DND-41 (cell line): ENCODE measurements at regions not wholly inside any gene's neighbourhood (a gene's known extent, or its start where the extent isn't known, plus 50 kb on each side); places are given as distances from the start of the nearest gene placed in this dataset.

Experiments
- ATAC-seq: fragments of 200-7000 bp; cut with Tn5 transposase; 3 replicates; pipeline ENCODE4 v1.9.1; 2021; ENCODE audit warnings: low read depth; ENCODE audit not compliant: insufficient read depth
- DNase-seq: peaks from one replicate; pipeline ENCODE4 v3.0.0-alpha.2; 2020
- H2AFZ ChIP-seq: 2 replicates; pipeline ENCODE4 v1.6.0; 2012; ENCODE audit warnings: low read depth, low read length
- H3K27ac ChIP-seq: 2 replicates; pipeline ENCODE4 v1.5.1; 2012; ENCODE audit warnings: low read length, inconsistent platforms
- H3K27me3 ChIP-seq: fragments of 200-600 bp; sonication (generic); 2 replicates; pipeline ENCODE4 v1.6.0; 2012; ENCODE audit warnings: low read length, mild to moderate bottlenecking, inconsistent platforms; ENCODE audit not compliant: insufficient read depth, poor library complexity
- H3K36me3 ChIP-seq: 2 replicates; pipeline ENCODE4 v1.5.1; 2012; ENCODE audit warnings: low read length, inconsistent platforms; ENCODE audit not compliant: insufficient read depth
- H3K4me1 ChIP-seq: 2 replicates; pipeline ENCODE4 v1.5.1; 2012; ENCODE audit warnings: mild to moderate bottlenecking, low read length; ENCODE audit not compliant: insufficient read depth
- H3K4me2 ChIP-seq: 2 replicates; pipeline ENCODE4 v1.6.0; 2012; ENCODE audit warnings: mild to moderate bottlenecking, moderate library complexity, low read length, inconsistent platforms; ENCODE audit not compliant: insufficient read depth
- H3K4me3 ChIP-seq, 2 experiments: fragments of 200-600 bp in 1 of 2; shearing (Covaris generic) in 1 of 2; 2 replicates each; pipeline ENCODE4 v1.5.1; 2012 to 2016; ENCODE audit warnings: inconsistent platforms in 2 of 2, low read length in 2 of 2, mild to moderate bottlenecking in 2 of 2, low read depth in 1 of 2, moderate library complexity in 1 of 2
- H3K79me2 ChIP-seq: 2 replicates; pipeline ENCODE4 v1.6.0; 2012; ENCODE audit warnings: low read length, inconsistent platforms; ENCODE audit not compliant: insufficient read depth
- H3K9ac ChIP-seq: 2 replicates; pipeline ENCODE4 v1.6.0; 2012; ENCODE audit warnings: low read depth, mild to moderate bottlenecking, inconsistent platforms, low read length, moderate library complexity
- H3K9me3 ChIP-seq: 2 replicates; pipeline ENCODE4 v1.5.1; 2012; ENCODE audit warnings: low read length, moderate library complexity, mild to moderate bottlenecking, inconsistent platforms; ENCODE audit not compliant: insufficient read depth, severe bottlenecking
- H4K20me1 ChIP-seq: 2 replicates; pipeline ENCODE4 v1.6.0; 2012; ENCODE audit warnings: low read length; ENCODE audit not compliant: insufficient read depth
- EZH2 ChIP-seq: IDR thresholded peaks from 3 replicates; pipeline ENCODE4 v1.6.1; 2012; ENCODE audit warnings: borderline replicate concordance, low read depth, mild to moderate bottlenecking, moderate library complexity, low read length, inconsistent platforms; ENCODE audit not compliant: severe bottlenecking
- TF ChIP-seq, protein P1 (sequence below): IDR thresholded peaks from 2 replicates; pipeline ENCODE4 v1.5.1; 2012; ENCODE audit warnings: borderline replicate concordance, low read length, moderate library complexity, mild to moderate bottlenecking; ENCODE audit not compliant: poor library complexity, severe bottlenecking; ENCODE audit errors: extremely low read depth

DNA sequence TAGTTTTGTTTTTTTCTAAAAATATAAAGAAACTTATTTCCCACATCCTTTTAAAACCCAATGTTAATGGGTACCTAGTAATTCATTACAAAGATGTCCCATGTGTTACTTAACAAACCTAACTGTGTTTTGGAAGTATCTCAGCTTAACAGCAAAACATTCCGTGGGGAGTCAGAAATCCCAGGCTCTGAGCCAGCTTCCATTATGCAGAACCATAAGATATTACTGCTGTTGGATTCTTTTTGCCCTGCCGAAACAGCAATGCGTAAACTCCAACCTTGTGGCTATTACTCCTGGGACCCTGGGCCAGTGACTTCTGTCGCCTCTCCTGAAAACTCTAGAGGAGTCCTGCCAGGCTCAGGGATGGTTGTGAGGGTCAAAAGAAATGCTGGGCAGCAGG lies 174.1 kb downstream of the UXS1 start:
- Histone ChIP-seq H3K27ac (no peak overlapping the region), H3K79me2 (no peaks in the 10 kb centered on the region), H4K20me1 (no peaks in the 10 kb centered on the region), H3K9ac (no peak overlapping the region), H3K4me1 (no peaks in the 10 kb centered on the region), H3K36me3 (no peaks in the 10 kb centered on the region), H2AFZ (no peak overlapping the region), H3K4me2 (no peak overlapping the region), H3K4me3 (no peak overlapping the region), H3K27me3 (no peaks in the 10 kb centered on the region), H3K9me3 (no peaks in the 10 kb centered on the region)
- TF ChIP-seq, protein P1, sequence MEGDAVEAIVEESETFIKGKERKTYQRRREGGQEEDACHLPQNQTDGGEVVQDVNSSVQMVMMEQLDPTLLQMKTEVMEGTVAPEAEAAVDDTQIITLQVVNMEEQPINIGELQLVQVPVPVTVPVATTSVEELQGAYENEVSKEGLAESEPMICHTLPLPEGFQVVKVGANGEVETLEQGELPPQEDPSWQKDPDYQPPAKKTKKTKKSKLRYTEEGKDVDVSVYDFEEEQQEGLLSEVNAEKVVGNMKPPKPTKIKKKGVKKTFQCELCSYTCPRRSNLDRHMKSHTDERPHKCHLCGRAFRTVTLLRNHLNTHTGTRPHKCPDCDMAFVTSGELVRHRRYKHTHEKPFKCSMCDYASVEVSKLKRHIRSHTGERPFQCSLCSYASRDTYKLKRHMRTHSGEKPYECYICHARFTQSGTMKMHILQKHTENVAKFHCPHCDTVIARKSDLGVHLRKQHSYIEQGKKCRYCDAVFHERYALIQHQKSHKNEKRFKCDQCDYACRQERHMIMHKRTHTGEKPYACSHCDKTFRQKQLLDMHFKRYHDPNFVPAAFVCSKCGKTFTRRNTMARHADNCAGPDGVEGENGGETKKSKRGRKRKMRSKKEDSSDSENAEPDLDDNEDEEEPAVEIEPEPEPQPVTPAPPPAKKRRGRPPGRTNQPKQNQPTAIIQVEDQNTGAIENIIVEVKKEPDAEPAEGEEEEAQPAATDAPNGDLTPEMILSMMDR: no peak
- no peak for TF ChIP-seq EZH2
- DNase-seq (no peak), ATAC-seq (no peak)

DNA sequence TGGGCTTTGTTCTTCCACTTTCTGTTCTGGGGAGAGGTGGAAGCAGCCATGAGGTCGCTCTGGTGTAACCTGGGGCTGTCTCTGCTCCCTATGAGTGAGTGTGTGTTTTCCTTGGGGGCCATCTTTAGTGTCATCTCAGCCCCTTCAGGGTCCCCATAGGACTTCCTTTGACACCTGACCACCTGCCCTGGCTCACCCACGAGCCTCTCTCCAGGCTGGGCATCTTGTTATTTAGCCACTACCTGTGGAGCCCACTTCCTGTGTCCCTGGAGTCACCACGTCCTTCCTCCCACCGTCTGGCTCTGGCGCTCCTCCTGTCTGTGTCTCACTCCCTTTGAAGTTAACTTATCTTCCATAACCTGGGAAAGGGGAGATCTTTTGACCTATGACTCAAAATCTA lies 176.0 kb downstream of the UXS1 start:
- no peak overlapping the region for H2AFZ ChIP-seq
- ATAC-seq (peak; percentile 53), DNase-seq (no peak)
- no peak overlapping the region for H3K4me2 ChIP-seq
- no peaks in the 10 kb centered on the region for H3K27me3 ChIP-seq
- TF ChIP-seq, protein P1: no peak
- TF ChIP-seq EZH2: no peak
- H3K9me3 ChIP-seq: no peaks in the 10 kb centered on the region
- no peaks in the 10 kb centered on the region for H3K36me3 ChIP-seq
- no peak overlapping the region for H3K4me3 ChIP-seq
- H3K79me2 ChIP-seq: no peaks in the 10 kb centered on the region
- no peaks in the 10 kb centered on the region for H4K20me1 ChIP-seq
- no peak overlapping the region for H3K9ac ChIP-seq
- H3K4me1 ChIP-seq: no peaks in the 10 kb centered on the region
- H3K27ac ChIP-seq: no peak overlapping the region

DNA sequence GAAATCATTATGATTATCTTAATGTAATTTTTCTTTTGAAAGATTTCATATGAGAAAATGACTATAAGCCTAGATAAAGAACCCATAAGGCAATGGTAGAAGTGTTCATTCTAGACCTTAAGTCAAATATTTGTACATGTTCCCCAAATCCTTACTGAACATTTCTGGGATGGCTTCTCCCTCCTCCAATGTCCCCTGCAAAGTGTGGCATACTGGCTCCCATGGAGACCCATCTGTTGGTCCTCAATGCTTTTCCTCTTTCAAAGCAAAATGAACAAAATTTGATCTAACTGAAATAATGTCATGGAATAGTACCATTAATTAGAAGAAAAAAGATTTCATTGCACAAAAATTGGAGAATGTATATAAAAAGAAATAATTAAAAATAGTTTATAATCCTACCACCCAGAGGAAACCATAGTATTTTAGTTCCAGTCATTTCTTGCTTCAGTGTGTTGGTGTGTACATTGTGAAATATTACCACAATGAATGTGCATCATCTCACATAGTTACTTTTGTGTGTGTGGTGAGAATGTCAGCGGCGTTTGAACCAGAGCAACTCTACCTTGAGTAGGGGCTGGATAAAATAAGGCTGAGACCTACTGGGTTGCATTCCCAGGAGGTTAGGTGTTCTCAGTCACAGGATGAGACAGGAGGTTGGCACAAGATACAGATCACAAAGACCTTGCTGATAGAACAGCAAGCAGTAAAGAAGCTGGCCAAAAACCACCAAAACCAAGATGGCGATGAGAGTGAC lies 181.3 kb downstream of the UXS1 start:
- no peak for TF ChIP-seq EZH2
- TF ChIP-seq, protein P1: no peak
- no peaks in the 10 kb centered on the region for H3K79me2 ChIP-seq
- H2AFZ ChIP-seq: no peak overlapping the region
- H3K4me1 ChIP-seq: no peaks in the 10 kb centered on the region
- no peak overlapping the region for H3K4me2 ChIP-seq
- peaks cover 5% of the 10 kb centered on the region for H3K9me3 ChIP-seq
- no peak overlapping the region for H3K9ac ChIP-seq
- no peak overlapping the region for H3K27ac ChIP-seq
- H3K27me3 ChIP-seq: no peaks in the 10 kb centered on the region
- no peak for ATAC-seq
- H3K4me3 ChIP-seq: no peak overlapping the region
- H4K20me1 ChIP-seq: no peaks in the 10 kb centered on the region
- no peak for DNase-seq
- H3K36me3 ChIP-seq: no peaks in the 10 kb centered on the region
